PC-9 (cell line): ENCODE measurements at regions not wholly inside any gene's neighbourhood (a gene's known extent, or its start where the extent isn't known, plus 50 kb on each side); places are given as distances from the start of the nearest gene placed in this dataset.

Experiments
- CTCF ChIP-seq: fragments of 200-600 bp; sonication (generic); conservative IDR thresholded peaks from 2 replicates; pipeline ENCODE4 v1.6.1; 2017; ENCODE audit warnings: mixed run types, antibody characterized with exemption, mild to moderate bottlenecking, moderate library complexity
- EZH2 ChIP-seq: fragments of 200-600 bp; sonication (generic); IDR thresholded peaks from 2 replicates; pipeline ENCODE4 v1.8.0; 2017; ENCODE audit warnings: antibody characterized with exemption, low read depth

GRCh38 chrX:1094566-1095333 is 117.7 kb downstream of the CRLF2 start:
- TF ChIP-seq CTCF (no peak), EZH2 (no peak)
